ENCODE measurements at regions not wholly inside any gene's neighbourhood (a gene's known extent, or its start where the extent isn't known, plus 50 kb on each side); places are given as distances from the start of the nearest gene placed in this dataset.

DNA sequence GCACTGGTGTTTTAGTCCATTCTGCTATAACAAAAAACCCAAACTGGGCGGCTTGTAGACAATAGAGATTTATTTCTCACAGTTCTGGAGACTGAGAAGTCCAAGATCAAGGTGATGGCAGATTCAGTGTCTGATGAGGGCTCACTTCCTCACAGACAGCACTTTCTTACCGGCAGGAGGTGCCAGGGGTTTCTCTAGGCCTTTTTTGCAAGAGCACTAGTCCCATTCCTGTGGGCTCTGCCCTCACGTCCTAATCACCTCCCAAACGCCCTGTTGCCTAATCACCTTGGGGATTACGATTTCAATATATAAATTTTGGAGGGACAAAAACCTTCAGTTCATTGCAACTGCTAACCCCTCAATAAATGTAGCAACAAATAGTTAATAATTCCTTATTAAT lies 140.0 kb upstream of the SGK1 start:
- H4K20me1 ChIP-seq (replicated peaks; ENCODE audit: control insufficient read depth, insufficient read depth, low read length): no peaks in the 10 kb centered on the region
- H3K27me3 ChIP-seq (ENCODE audit: control insufficient read depth in 2 of 2, insufficient read depth in 2 of 2, low read length in 2 of 2): no peaks in the 10 kb centered on the region
- no peaks in the 10 kb centered on the region; the same call in 1 of the 2 replicates for H3K9me3 ChIP-seq (replicated peaks; ENCODE audit: control insufficient read depth, insufficient read depth, low read depth, low read length)
- no peak overlapping the region for H3K9ac ChIP-seq (ENCODE audit: insufficient read depth in 1 of 2, low read depth in 2 of 2, low read length in 2 of 2)
- H2AFZ ChIP-seq (ENCODE audit: low read depth, low read length): no peak overlapping the region
- no peaks in the 10 kb centered on the region for H3K36me3 ChIP-seq (ENCODE audit: control insufficient read depth, insufficient read depth, low read length)
- H3K9me1 ChIP-seq (ENCODE audit: control insufficient read depth, insufficient read depth, low read length): no peaks in the 10 kb centered on the region
- H3K4me3 ChIP-seq: no peak overlapping the region
- no TSS peak for BruUV-seq (replicated peaks)
- ChIA-PET POLR2A (no interaction called here), CTCF (ENCODE audit: low intra/inter-chr PET ratio) (interaction anchor here (0.8 kb wide), 1 partner anchor 483 kb away, joined by 3 read pairs; no protein-coding TSS in a partner anchor)
- no peaks in the 10 kb centered on the region; a peak in 1 of 5 replicates for H3K4me1 ChIP-seq (replicated peaks in 1 of 2; ENCODE audit: control insufficient read depth in 2 of 2, insufficient read depth in 2 of 2, low read length in 2 of 2)
- no peak overlapping the region for H3K4me2 ChIP-seq (ENCODE audit: insufficient read depth, low read length)
- ATAC-seq (0 out of 3 replicates have a peak, but pooled peaks have one; percentile 31), DNase-seq (ENCODE audit: extremely low read depth in 1 of 4, low spot score in 3 of 4) (peak in 1 of 4 experiments; percentile 23), FAIRE-seq (no peak)
- H3K79me2 ChIP-seq (ENCODE audit: control insufficient read depth, insufficient read depth, low read length): no peaks in the 10 kb centered on the region
- intact Hi-C loops (cut with micrococcal nuclease): loop anchor here (5.0 to 10.0 kb wide), 2 partner anchors 184 to 367 kb away; no protein-coding TSS in a partner anchor
- H3K27ac ChIP-seq (ENCODE audit: extremely low read depth, low read depth, low read length): no peak overlapping the region
- in situ Hi-C loops (cut with MboI): no loop called here
- 5% methylated on average over 5 of the region's 5 CpGs for WGBS (ENCODE audit: insufficient coverage, low coverage, missing lambda C conversion rate)
- TF ChIP-seq, protein P1, sequence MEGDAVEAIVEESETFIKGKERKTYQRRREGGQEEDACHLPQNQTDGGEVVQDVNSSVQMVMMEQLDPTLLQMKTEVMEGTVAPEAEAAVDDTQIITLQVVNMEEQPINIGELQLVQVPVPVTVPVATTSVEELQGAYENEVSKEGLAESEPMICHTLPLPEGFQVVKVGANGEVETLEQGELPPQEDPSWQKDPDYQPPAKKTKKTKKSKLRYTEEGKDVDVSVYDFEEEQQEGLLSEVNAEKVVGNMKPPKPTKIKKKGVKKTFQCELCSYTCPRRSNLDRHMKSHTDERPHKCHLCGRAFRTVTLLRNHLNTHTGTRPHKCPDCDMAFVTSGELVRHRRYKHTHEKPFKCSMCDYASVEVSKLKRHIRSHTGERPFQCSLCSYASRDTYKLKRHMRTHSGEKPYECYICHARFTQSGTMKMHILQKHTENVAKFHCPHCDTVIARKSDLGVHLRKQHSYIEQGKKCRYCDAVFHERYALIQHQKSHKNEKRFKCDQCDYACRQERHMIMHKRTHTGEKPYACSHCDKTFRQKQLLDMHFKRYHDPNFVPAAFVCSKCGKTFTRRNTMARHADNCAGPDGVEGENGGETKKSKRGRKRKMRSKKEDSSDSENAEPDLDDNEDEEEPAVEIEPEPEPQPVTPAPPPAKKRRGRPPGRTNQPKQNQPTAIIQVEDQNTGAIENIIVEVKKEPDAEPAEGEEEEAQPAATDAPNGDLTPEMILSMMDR (IDR thresholded peaks at IDR 0.05 in 2 of 3, conservative IDR thresholded peaks at IDR 0.05 in 1 of 3; ENCODE audit: insufficient read depth in 2 of 3, low read depth in 1 of 3, low read length in 3 of 3): peak; percentile 19 to 38 (median 30); a peak in 4 of 6 replicates
- peak; percentile 2 for TF ChIP-seq MEIS2 (IDR thresholded peaks at IDR 0.05; ENCODE audit: partially characterized antibody)
- TF ChIP-seq SMAD3 (CRISPR knock-in tag; conservative IDR thresholded peaks at IDR 0.05): no peak
- TF ChIP-seq, protein P2, sequence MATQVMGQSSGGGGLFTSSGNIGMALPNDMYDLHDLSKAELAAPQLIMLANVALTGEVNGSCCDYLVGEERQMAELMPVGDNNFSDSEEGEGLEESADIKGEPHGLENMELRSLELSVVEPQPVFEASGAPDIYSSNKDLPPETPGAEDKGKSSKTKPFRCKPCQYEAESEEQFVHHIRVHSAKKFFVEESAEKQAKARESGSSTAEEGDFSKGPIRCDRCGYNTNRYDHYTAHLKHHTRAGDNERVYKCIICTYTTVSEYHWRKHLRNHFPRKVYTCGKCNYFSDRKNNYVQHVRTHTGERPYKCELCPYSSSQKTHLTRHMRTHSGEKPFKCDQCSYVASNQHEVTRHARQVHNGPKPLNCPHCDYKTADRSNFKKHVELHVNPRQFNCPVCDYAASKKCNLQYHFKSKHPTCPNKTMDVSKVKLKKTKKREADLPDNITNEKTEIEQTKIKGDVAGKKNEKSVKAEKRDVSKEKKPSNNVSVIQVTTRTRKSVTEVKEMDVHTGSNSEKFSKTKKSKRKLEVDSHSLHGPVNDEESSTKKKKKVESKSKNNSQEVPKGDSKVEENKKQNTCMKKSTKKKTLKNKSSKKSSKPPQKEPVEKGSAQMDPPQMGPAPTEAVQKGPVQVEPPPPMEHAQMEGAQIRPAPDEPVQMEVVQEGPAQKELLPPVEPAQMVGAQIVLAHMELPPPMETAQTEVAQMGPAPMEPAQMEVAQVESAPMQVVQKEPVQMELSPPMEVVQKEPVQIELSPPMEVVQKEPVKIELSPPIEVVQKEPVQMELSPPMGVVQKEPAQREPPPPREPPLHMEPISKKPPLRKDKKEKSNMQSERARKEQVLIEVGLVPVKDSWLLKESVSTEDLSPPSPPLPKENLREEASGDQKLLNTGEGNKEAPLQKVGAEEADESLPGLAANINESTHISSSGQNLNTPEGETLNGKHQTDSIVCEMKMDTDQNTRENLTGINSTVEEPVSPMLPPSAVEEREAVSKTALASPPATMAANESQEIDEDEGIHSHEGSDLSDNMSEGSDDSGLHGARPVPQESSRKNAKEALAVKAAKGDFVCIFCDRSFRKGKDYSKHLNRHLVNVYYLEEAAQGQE (IDR thresholded peaks at IDR 0.05; ENCODE audit: borderline replicate concordance): peak; percentile 43; the same call in 1 of the 2 replicates
- TF ChIP-seq, protein P2 (CRISPR knock-in tag; IDR thresholded peaks at IDR 0.05; ENCODE audit: low read depth): no peak
- TF ChIP-seq SMC3 (conservative IDR thresholded peaks at IDR 0.05; ENCODE audit: insufficient read depth, low read depth, low read length): 0 out of 2 replicates have a peak, but pooled peaks have one; percentile 6
- peak; percentile 17; the same call in 1 of the 2 replicates for TF ChIP-seq CEBPB (tag; IDR thresholded peaks at IDR 0.05)
- no peak for TF ChIP-seq POLR3G (IDR thresholded peaks at IDR 0.05; ENCODE audit: extremely low read depth, insufficient read length, insufficient replicate concordance)
- no peak for TF ChIP-seq CEBPG (CRISPR knock-in tag; IDR thresholded peaks at IDR 0.05)
- 0 out of 4 replicates have a peak, but pooled peaks of 1 of the 2 experiments have one; percentile 18 for TF ChIP-seq CEBPG (tag; conservative IDR thresholded peaks at IDR 0.05 in 1 of 2, IDR thresholded peaks at IDR 0.05 in 1 of 2)
- TF ChIP-seq RAD21 (CRISPR knock-in tag; conservative IDR thresholded peaks at IDR 0.05 in 1 of 2, IDR thresholded peaks at IDR 0.05 in 1 of 2): peak; percentile 14 to 65; a peak in 2 of 4 replicates
- TF ChIP-seq SPI1 (IDR thresholded peaks at IDR 0.05; ENCODE audit: borderline replicate concordance, low read depth, low read length): peak; percentile 68; the same call in 1 of the 2 replicates
